ENCODE measurements at regions not wholly inside any gene's neighbourhood (a gene's known extent, or its start where the extent isn't known, plus 50 kb on each side); places are given as distances from the start of the nearest gene placed in this dataset.

- no peak for DNase-seq
Observed at GRCh38 chr9:88224938-88225337, 86.7 kb upstream of the SPATA31C2 start.

- no peak for DNase-seq
Observed at GRCh38 chr9:88221105-88221504, 82.8 kb upstream of the SPATA31C2 start.

GRCh38 chr9:88220652-88221051, 82.4 kb upstream of the SPATA31C2 start:
- DNase-seq, result no peak

- no peak for DNase-seq
Observed at GRCh38 chr9:88219601-88220000, 81.3 kb upstream of the SPATA31C2 start.

GRCh38 chr9:88218726-88219125, 80.5 kb upstream of the SPATA31C2 start:
- no peak for DNase-seq

- DNase-seq, result no peak
Observed at GRCh38 chr9:88216126-88216995, 78.1 kb upstream of the SPATA31C2 start.

- no peak for DNase-seq
Observed at GRCh38 chr9:88215196-88216125, 77.2 kb upstream of the SPATA31C2 start.

GRCh38 chr9:88202321-88202720, 64.0 kb upstream of the SPATA31C2 start:
- DNase-seq, result no peak

GRCh38 chr9:88198341-88198807, 60.1 kb upstream of the SPATA31C2 start:
- DNase-seq, result no peak

GRCh38 chr9:88197781-88198340, 59.6 kb upstream of the SPATA31C2 start:
- no peak for DNase-seq

GRCh38 chr9:88197016-88197415, 58.7 kb upstream of the SPATA31C2 start:
- DNase-seq, result no peak

- no peak for DNase-seq
Observed at GRCh38 chr9:88196142-88196790, 58.0 kb upstream of the SPATA31C2 start.

GRCh38 chr9:88193766-88194165, 55.5 kb upstream of the SPATA31C2 start:
- DNase-seq, result no peak

- DNase-seq, result no peak
Observed at GRCh38 chr9:88191456-88191855, 53.2 kb upstream of the SPATA31C2 start.

GRCh38 chr9:88189371-88189770, 51.1 kb upstream of the SPATA31C2 start:
- no peak for DNase-seq

Measured in T-helper 2 cell (primary cell).